Activated CD4-positive, alpha-beta T cell treated with anti-CD3 and anti-CD28 coated beads for 36 hours (primary cell): ENCODE measurements at regions not wholly inside any gene's neighbourhood (a gene's known extent, or its start where the extent isn't known, plus 50 kb on each side); places are given as distances from the start of the nearest gene placed in this dataset.

ENCODE experiments used
- ATAC-seq: fragments of 200-7000 bp; cut with Tn5 transposase; one replicate; pipeline ENCODE4 v1.10.0; 2021; ENCODE audit warnings: mild to moderate bottlenecking, moderate library complexity
- CTCF ChIA-PET: fragments of 350-600 bp; sonication (Branson Sonifier 250); formaldehyde crosslinking; loops from one replicate; lab custom pipeline; 2021; ENCODE audit warnings: antibody characterized with exemption; lab: Charles Lee
- POLR2A ChIA-PET: fragments of 350-600 bp; sonication (Branson Sonifier 250); formaldehyde crosslinking; loops from one replicate; lab custom pipeline; 2021; ENCODE audit warnings: antibody characterized with exemption, inconsistent platforms; lab: Charles Lee
- DNase-seq: peaks from one replicate; pipeline ENCODE4 v3.0.0-alpha.2; 2020
- H3K27ac Mint-ChIP-seq: one replicate; pipeline ENCODE4 v1.8.0; 2021; ENCODE audit warnings: mixed read lengths
- H3K27me3 Mint-ChIP-seq: one replicate; pipeline ENCODE4 v1.8.0; 2021; ENCODE audit warnings: mixed read lengths
- H3K36me3 Mint-ChIP-seq: one replicate; pipeline ENCODE4 v1.8.0; 2021; ENCODE audit warnings: low read depth, mixed read lengths
- H3K4me1 Mint-ChIP-seq: one replicate; pipeline ENCODE4 v1.8.0; 2021; ENCODE audit warnings: mixed read lengths
- H3K4me3 Mint-ChIP-seq: one replicate; pipeline ENCODE4 v1.8.0; 2021; ENCODE audit warnings: mild to moderate bottlenecking, moderate library complexity, mixed read lengths
- H3K9me3 Mint-ChIP-seq: one replicate; pipeline ENCODE4 v1.8.0; 2021; ENCODE audit warnings: low read depth, mixed read lengths
- intact Hi-C, 2 experiments: fragments of 100-400 bp; cut with DNase I in 1 of 2; cut with micrococcal nuclease in 1 of 2; formaldehyde crosslinking; loops; one replicate each; pipeline versions ENCODE4 v1.14.2 to v1.15.1; 2022 to 2024; cut with DNase I, micrococcal nuclease

- Mint-ChIP-seq H3K27ac (no peak overlapping the region), H3K9me3 (no peaks in the 10 kb centered on the region), H3K27me3 (no peaks in the 10 kb centered on the region), H3K36me3 (no peaks in the 10 kb centered on the region), H3K4me3 (no peak overlapping the region), H3K4me1 (no peaks in the 10 kb centered on the region)
- CTCF ChIA-PET, result no interaction called here
- intact Hi-C loops, result no loop called here
- ATAC-seq (no peak), DNase-seq (no peak)
- POLR2A ChIA-PET, result no interaction called here
Measured at GRCh38 chr11:134514354-134514951, 102.4 kb upstream of the B3GAT1 start.

- Mint-ChIP-seq H3K4me1 (no peaks in the 10 kb centered on the region), H3K27me3 (no peaks in the 10 kb centered on the region), H3K27ac (no peak overlapping the region), H3K4me3 (no peak overlapping the region), H3K9me3 (no peaks in the 10 kb centered on the region), H3K36me3 (no peaks in the 10 kb centered on the region)
- intact Hi-C loops, result no loop called here
- DNase-seq (no peak), ATAC-seq (no peak)
- ChIA-PET POLR2A (no interaction called here), CTCF (no interaction called here)
Measured at GRCh38 chr11:134513585-134514120, 101.6 kb upstream of the B3GAT1 start.

DNA sequence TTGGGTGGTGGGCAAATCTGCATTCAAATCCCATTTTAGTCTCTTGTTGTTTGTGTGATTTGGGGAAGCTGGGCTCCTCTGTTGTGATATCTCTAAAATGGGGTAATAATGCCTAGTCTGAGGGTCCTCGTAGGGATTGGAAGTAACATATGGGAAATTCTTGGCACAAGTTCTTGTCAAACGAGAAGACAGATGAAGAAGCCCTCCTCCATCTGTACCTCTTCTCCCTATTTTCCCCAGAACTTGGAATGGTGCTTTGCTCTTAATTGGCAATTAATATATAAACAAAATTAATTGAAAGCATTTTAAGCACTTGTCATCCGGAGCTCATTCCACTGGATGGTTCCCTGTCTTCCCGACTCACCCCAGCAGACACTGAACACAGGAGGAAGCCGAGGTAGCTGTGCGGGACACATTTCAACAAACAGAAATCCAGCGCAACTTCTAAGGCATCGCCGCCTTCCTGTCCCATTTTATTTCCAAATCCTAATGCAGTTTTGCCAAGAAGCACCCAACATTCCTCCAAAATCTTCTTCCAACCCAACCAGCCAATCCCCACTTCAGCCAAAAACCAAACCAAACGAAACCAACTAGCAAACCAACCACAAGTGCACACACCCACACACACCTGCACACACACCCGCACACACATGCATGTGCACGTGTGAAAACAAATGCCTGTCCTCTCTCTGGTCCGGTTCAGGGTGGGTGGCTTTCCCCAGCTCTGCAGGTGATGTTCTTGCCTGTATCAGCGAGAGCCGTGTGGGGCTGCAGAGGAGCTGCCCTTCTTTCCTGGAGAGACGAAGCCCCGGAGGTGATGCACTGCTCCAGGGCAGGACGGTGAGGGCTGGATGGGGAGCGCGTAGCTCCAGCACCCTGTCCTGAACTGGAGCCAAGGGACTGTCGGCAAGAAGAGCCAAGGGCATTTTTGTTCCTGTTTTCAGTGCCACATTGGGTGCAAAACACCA is 100.8 kb upstream of the B3GAT1 start:
- Mint-ChIP-seq H3K4me3 (no peak overlapping the region), H3K9me3 (no peaks in the 10 kb centered on the region), H3K27me3 (no peaks in the 10 kb centered on the region), H3K4me1 (no peaks in the 10 kb centered on the region), H3K27ac (no peak overlapping the region), H3K36me3 (no peaks in the 10 kb centered on the region)
- ChIA-PET POLR2A (no interaction called here), CTCF (no interaction called here)
- no peak for ATAC-seq
- no peak for DNase-seq
- intact Hi-C loops, result no loop called here

- no peaks in the 10 kb centered on the region for H3K27me3 Mint-ChIP-seq
- no peak overlapping the region for H3K4me3 Mint-ChIP-seq
- POLR2A ChIA-PET, result no interaction called here
- CTCF ChIA-PET, result no interaction called here
- ATAC-seq (no peak), DNase-seq (no peak)
- no peaks in the 10 kb centered on the region for H3K9me3 Mint-ChIP-seq
- intact Hi-C loops, result no loop called here
- no peaks in the 10 kb centered on the region for H3K4me1 Mint-ChIP-seq
- no peak overlapping the region for H3K27ac Mint-ChIP-seq
- H3K36me3 Mint-ChIP-seq, result no peaks in the 10 kb centered on the region
Measured at GRCh38 chr11:134512061-134512460, 100.0 kb upstream of the B3GAT1 start.

DNA sequence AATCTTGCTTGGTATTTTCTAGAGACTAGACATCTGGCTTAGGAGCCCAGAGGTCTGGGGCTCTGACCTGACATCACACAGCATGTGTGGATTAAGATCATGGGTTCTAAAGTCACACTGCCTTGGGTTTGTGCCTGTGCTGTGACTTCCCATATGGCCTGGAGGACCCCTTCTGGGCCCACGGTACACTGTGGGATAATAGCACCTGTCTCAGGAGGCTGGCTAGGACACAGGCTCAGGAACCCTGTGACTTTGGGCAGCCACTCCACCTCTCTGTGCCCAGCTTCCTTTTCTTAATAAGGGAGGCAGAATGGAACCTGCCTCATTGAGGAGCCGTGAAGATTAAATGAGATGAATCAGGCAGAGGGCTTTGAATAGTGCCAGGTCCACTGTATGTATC is 99.2 kb upstream of the B3GAT1 start:
- Mint-ChIP-seq H3K9me3 (no peaks in the 10 kb centered on the region), H3K4me3 (no peak overlapping the region), H3K27me3 (no peaks in the 10 kb centered on the region), H3K27ac (no peak overlapping the region), H3K4me1 (no peaks in the 10 kb centered on the region), H3K36me3 (no peaks in the 10 kb centered on the region)
- intact Hi-C loops, result no loop called here
- ATAC-seq (no peak), DNase-seq (no peak)
- ChIA-PET CTCF (no interaction called here), POLR2A (no interaction called here)

- ATAC-seq (no peak), DNase-seq (no peak)
- no peaks in the 10 kb centered on the region for H3K27me3 Mint-ChIP-seq
- ChIA-PET CTCF (no interaction called here), POLR2A (no interaction called here)
- no peaks in the 10 kb centered on the region for H3K4me1 Mint-ChIP-seq
- H3K4me3 Mint-ChIP-seq, result no peak overlapping the region
- no peaks in the 10 kb centered on the region for H3K36me3 Mint-ChIP-seq
- intact Hi-C loops, result no loop called here
- H3K9me3 Mint-ChIP-seq, result no peaks in the 10 kb centered on the region
- H3K27ac Mint-ChIP-seq, result no peak overlapping the region
Measured at GRCh38 chr11:134510233-134511040, 98.4 kb upstream of the B3GAT1 start.

DNA sequence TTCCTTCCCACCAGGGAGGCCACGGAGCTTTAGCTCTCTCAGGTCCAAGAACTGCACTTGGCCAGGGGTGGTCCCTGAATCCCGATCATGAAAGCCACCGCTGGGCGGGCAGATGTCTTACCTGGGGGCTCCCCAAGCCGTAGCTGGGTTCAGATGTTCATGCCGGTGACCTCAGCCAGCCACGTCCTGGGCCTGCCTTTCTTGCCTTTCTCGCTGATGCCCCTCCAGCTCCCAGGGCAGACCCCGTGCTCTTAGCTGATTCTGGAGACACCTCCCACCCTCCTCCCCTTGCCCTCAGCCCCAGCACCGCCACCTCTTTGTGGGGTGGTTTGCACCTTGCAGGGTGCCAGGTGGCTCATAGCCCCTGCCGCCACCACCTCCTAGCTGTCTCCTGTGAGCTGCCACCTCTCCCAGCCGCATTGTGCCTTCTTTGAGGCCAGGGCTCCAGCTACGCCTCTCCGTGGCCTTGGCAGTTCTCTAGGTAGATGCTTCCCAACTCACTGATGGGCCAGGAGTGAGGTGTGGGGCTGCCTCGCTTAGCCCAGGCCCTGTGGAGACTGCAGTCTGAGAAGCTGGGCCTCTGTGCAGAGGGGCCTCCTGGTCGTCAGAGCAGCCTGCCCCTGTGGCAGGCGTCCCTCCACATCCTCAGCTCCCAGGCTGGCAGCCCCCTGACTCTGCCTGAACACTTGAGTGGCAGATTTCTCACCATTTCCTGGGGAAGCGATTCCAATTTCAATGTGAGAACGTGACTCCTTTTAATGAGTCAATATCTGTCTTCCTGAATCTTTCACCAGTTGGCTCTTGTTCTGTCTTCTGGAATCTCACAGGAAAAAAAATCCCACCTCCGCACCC is 97.6 kb upstream of the B3GAT1 start:
- no peaks in the 10 kb centered on the region for H3K9me3 Mint-ChIP-seq
- DNase-seq (no peak), ATAC-seq (no peak)
- intact Hi-C loops, result no loop called here
- H3K27me3 Mint-ChIP-seq, result no peaks in the 10 kb centered on the region
- H3K27ac Mint-ChIP-seq, result no peak overlapping the region
- ChIA-PET POLR2A (no interaction called here), CTCF (no interaction called here)
- H3K4me1 Mint-ChIP-seq, result no peaks in the 10 kb centered on the region
- no peak overlapping the region for H3K4me3 Mint-ChIP-seq
- no peaks in the 10 kb centered on the region for H3K36me3 Mint-ChIP-seq

GRCh38 chr11:134508219-134508990 is 96.4 kb upstream of the B3GAT1 start:
- DNase-seq, result no peak

DNA sequence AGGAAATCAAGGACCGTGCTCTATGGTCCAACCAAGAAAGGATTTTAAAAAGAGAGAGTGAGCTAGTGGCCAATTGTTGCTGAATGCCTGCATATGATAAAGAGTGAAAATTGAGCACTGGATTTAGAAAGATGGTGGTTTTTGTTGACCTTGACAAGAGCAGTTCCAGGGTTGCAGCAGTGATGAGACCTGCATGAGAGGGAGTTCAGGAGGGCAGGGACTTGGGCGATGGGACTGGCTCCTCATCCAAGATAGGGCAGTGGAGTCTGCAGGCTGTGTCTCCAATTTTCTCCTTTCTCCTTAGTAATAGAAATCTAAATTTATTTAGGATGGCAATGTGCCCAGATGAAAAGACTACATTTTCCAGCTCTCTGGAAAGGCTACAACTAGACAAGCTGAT is 94.0 kb upstream of the B3GAT1 start:
- CTCF ChIA-PET, result interaction anchor here (0.6 to 0.9 kb wide), 3 partner anchors 73 to 550 kb away, joined by 3 read pairs; no protein-coding TSS in a partner anchor

More at GRCh38 chr11:134508219-134508990, 96.4 kb upstream of the B3GAT1 start:
- ChIA-PET CTCF (interaction anchor here (0.7 kb wide), 1 partner anchor 219 kb away, joined by 3 read pairs; no protein-coding TSS in a partner anchor), POLR2A (no interaction called here)
- no peak overlapping the region for H3K27ac Mint-ChIP-seq
- no peaks in the 10 kb centered on the region for H3K9me3 Mint-ChIP-seq
- H3K36me3 Mint-ChIP-seq, result no peaks in the 10 kb centered on the region
- no peak for ATAC-seq
- intact Hi-C loops, result no loop called here
- H3K4me3 Mint-ChIP-seq, result no peak overlapping the region
- H3K27me3 Mint-ChIP-seq, result no peaks in the 10 kb centered on the region
- no peaks in the 10 kb centered on the region for H3K4me1 Mint-ChIP-seq

DNA sequence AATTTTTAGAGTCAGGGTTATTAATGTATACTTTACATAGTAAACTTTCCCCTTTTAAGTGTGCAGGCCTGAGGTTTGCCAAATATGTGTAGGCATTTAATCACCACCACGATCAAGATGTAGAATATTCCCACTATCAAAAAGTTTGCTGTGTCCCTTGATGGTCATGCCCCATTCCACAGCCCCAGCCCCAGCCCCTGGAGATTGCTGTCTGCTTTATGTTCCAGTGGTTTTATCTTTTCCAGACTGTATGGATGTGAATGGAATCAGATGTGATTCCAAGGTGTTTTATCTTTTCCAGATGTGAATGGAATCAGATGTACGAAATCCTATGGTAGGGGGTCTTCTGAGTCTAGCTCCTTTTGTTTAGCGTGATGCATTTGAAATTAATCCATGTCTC is 93.1 kb upstream of the B3GAT1 start:
- Mint-ChIP-seq H3K9me3 (no peaks in the 10 kb centered on the region), H3K27ac (no peak overlapping the region), H3K27me3 (no peaks in the 10 kb centered on the region), H3K36me3 (no peaks in the 10 kb centered on the region), H3K4me3 (no peak overlapping the region), H3K4me1 (no peaks in the 10 kb centered on the region)
- ATAC-seq (no peak), DNase-seq (no peak)
- CTCF ChIA-PET, result no interaction called here
- POLR2A ChIA-PET, result no interaction called here
- intact Hi-C loops, result no loop called here

More for the DNA sequence above, 94.0 kb upstream of the B3GAT1 start:
- no peak for ATAC-seq
- Mint-ChIP-seq H3K27me3 (no peaks in the 10 kb centered on the region), H3K4me1 (no peaks in the 10 kb centered on the region), H3K36me3 (no peaks in the 10 kb centered on the region), H3K9me3 (no peaks in the 10 kb centered on the region), H3K4me3 (no peak overlapping the region), H3K27ac (no peak overlapping the region)
- intact Hi-C loops, result no loop called here
- no peak for DNase-seq
- POLR2A ChIA-PET, result no interaction called here
